Hepatocyte (in vitro differentiated cells): ENCODE measurements at regions not wholly inside any gene's neighbourhood (a gene's known extent, or its start where the extent isn't known, plus 50 kb on each side); places are given as distances from the start of the nearest gene placed in this dataset.

Source experiments
- DNase-seq: peaks from one replicate; pipeline ENCODE4 v3.0.0-alpha.2; 2016; ENCODE audit warnings: low spot score
- H2AFZ ChIP-seq: fragments of 200-600 bp; sonication (generic); 2 replicates; pipeline ENCODE4 v1.6.0; 2016; ENCODE audit warnings: antibody characterized with exemption, mild to moderate bottlenecking
- H3K27ac ChIP-seq: fragments of 200-600 bp; sonication (generic); 2 replicates; pipeline ENCODE4 v1.5.1; 2016; ENCODE audit warnings: mild to moderate bottlenecking
- H3K27me3 ChIP-seq: fragments of 200-600 bp; sonication (generic); 2 replicates; pipeline ENCODE4 v1.6.1; 2016
- H3K36me3 ChIP-seq: fragments of 200-600 bp; sonication (generic); replicated peaks from 2 replicates; pipeline ENCODE4 v1.5.1; 2016; ENCODE audit warnings: low read depth; ENCODE audit not compliant: insufficient read depth
- H3K4me1 ChIP-seq: fragments of 200-600 bp; sonication (generic); 2 replicates; pipeline ENCODE4 v1.5.1; 2016; ENCODE audit warnings: mild to moderate bottlenecking, moderate library complexity; ENCODE audit not compliant: insufficient read depth
- H3K4me2 ChIP-seq: fragments of 200-600 bp; sonication (generic); 2 replicates; pipeline ENCODE4 v1.6.0; 2016
- H3K4me3 ChIP-seq: fragments of 200-600 bp; sonication (generic); 2 replicates; pipeline ENCODE4 v1.5.1; 2016; ENCODE audit warnings: mild to moderate bottlenecking
- H3K79me2 ChIP-seq: fragments of 200-600 bp; sonication (generic); 2 replicates; pipeline ENCODE4 v1.6.0; 2017; ENCODE audit warnings: mild to moderate bottlenecking
- H3K9me2 ChIP-seq: fragments of 200-600 bp; sonication (generic); replicated peaks from 2 replicates; pipeline ENCODE4 v1.6.0; 2017; ENCODE audit warnings: mild to moderate bottlenecking; ENCODE audit not compliant: insufficient read depth
- H3K9me3 ChIP-seq: fragments of 200-600 bp; sonication (generic); 2 replicates; pipeline ENCODE4 v1.5.1; 2016; ENCODE audit warnings: low read depth, mild to moderate bottlenecking
- H4K20me1 ChIP-seq: fragments of 200-600 bp; sonication (generic); 2 replicates; pipeline ENCODE4 v1.6.0; 2016; ENCODE audit warnings: mild to moderate bottlenecking; ENCODE audit not compliant: insufficient read depth, poor library complexity, severe bottlenecking
- EZH2 ChIP-seq: fragments of 200-600 bp; sonication (generic); IDR thresholded peaks from 2 replicates; pipeline ENCODE4 v1.6.1; 2016; ENCODE audit warnings: antibody characterized with exemption, mild to moderate bottlenecking, borderline replicate concordance
- EZH2phosphoT487 ChIP-seq: fragments of 200-600 bp; sonication (generic); IDR thresholded peaks from one replicate; pipeline ENCODE4 v1.6.1; 2018; ENCODE audit warnings: antibody characterized with exemption, mild to moderate bottlenecking, low read depth, moderate library complexity; ENCODE audit not compliant: unreplicated experiment, severe bottlenecking
- WGBS: methylation state at CpG from one replicate; pipeline ENCODE4 v1.1.6; 2016; ENCODE audit warnings: low lambda C conversion rate; ENCODE audit errors: missing lambda C conversion rate; 5-methylcytosine and 5-hydroxymethylcytosine counted together
- TF ChIP-seq, protein P1 (sequence below): fragments of 200-600 bp; sonication (generic); IDR thresholded peaks from 2 replicates; pipeline ENCODE4 v1.5.1; 2016; ENCODE audit warnings: antibody characterized with exemption, mild to moderate bottlenecking; ENCODE audit not compliant: poor library complexity

DNA sequence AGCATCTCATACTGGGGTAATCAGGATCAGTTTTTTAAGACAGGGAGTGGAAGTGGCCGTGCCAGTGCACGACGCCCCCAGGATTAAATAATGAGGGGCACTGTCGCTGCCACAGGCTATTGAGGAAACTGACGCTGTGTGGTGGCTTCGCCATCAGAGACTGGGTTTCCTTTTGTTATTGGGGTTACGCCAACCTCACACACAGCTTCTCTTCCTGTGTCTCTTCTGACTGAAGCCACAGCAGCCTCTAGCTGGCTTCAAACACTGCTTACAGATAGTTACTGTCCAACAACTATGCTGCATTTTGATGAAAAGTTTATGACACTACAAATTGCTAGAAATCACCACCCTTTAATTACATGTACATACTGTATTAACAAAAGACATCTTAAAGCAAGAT, 521.9 kb upstream of the SALL3 start:
- no peaks in the 10 kb centered on the region for H3K9me3 ChIP-seq
- 97% methylated on average over 7 of the region's 7 CpGs for WGBS
- H3K27me3 ChIP-seq: no peaks in the 10 kb centered on the region
- H3K4me1 ChIP-seq: no peaks in the 10 kb centered on the region
- no peak overlapping the region for H2AFZ ChIP-seq
- no peak for TF ChIP-seq EZH2
- TF ChIP-seq, protein P1, sequence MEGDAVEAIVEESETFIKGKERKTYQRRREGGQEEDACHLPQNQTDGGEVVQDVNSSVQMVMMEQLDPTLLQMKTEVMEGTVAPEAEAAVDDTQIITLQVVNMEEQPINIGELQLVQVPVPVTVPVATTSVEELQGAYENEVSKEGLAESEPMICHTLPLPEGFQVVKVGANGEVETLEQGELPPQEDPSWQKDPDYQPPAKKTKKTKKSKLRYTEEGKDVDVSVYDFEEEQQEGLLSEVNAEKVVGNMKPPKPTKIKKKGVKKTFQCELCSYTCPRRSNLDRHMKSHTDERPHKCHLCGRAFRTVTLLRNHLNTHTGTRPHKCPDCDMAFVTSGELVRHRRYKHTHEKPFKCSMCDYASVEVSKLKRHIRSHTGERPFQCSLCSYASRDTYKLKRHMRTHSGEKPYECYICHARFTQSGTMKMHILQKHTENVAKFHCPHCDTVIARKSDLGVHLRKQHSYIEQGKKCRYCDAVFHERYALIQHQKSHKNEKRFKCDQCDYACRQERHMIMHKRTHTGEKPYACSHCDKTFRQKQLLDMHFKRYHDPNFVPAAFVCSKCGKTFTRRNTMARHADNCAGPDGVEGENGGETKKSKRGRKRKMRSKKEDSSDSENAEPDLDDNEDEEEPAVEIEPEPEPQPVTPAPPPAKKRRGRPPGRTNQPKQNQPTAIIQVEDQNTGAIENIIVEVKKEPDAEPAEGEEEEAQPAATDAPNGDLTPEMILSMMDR: no peak
- TF ChIP-seq EZH2phosphoT487: no peak
- no peak overlapping the region for H3K4me3 ChIP-seq
- H3K79me2 ChIP-seq: no peaks in the 10 kb centered on the region
- no peak overlapping the region for H3K27ac ChIP-seq
- H4K20me1 ChIP-seq: no peaks in the 10 kb centered on the region
- H3K36me3 ChIP-seq: no peaks in the 10 kb centered on the region
- no peaks in the 10 kb centered on the region for H3K9me2 ChIP-seq
- H3K4me2 ChIP-seq: no peak overlapping the region
- no peak for DNase-seq

DNA sequence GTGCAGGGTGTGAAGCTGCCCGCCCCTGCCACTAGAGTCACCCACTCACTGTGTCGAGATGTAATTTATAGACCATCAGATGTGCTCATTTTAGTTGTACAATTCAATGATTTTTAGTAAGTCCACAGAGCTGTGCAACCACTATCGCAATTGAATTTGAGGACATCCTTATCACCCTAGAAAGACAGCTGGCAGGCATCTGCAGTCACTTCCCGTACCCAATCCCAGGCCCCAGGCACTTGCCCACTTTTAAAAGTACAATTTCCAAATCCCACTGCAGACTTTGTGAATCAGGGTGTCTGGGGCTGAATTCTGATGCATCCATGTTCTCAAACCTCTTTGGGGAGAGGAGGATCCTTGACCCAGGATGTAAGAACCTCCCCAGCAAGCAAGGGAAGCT, 521.3 kb upstream of the SALL3 start:
- Histone ChIP-seq H3K4me1 (no peaks in the 10 kb centered on the region), H3K9me2 (no peaks in the 10 kb centered on the region), H3K4me3 (no peak overlapping the region), H3K36me3 (no peaks in the 10 kb centered on the region), H2AFZ (no peak overlapping the region), H3K4me2 (no peak overlapping the region), H3K79me2 (no peaks in the 10 kb centered on the region), H3K27me3 (no peaks in the 10 kb centered on the region), H3K27ac (no peak overlapping the region), H4K20me1 (no peaks in the 10 kb centered on the region), H3K9me3 (no peaks in the 10 kb centered on the region)
- 90% methylated on average over 4 of the region's 4 CpGs for WGBS
- DNase-seq: no peak
- TF ChIP-seq EZH2 (no peak), EZH2phosphoT487 (no peak)
- TF ChIP-seq, protein P1: no peak

DNA sequence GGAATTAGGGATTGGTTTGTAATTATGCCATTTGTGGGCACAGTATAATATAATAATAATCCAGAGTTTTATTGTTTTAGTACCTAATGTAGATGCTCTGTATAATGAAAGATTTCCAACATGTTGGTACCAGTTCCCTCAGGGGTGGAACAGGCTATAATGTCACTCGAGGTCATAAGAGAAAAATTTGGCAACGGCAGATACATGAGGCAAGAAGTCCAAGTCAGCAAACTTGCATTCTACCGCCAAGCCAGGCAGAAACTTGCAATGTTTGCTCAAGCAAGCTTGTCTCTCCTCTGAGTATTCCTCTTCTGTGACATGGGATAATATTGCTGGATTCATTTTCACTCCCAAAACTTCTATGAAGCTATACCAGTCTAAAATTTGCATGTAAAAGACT, 520.0 kb upstream of the SALL3 start:
- no peaks in the 10 kb centered on the region for H3K79me2 ChIP-seq
- WGBS: 84% methylated on average over 3 of the region's 3 CpGs
- no peak for DNase-seq
- no peak overlapping the region for H3K27ac ChIP-seq
- no peaks in the 10 kb centered on the region for H4K20me1 ChIP-seq
- H2AFZ ChIP-seq: no peak overlapping the region
- H3K27me3 ChIP-seq: no peaks in the 10 kb centered on the region
- TF ChIP-seq EZH2: no peak
- TF ChIP-seq, protein P1: no peak
- TF ChIP-seq EZH2phosphoT487: no peak
- no peaks in the 10 kb centered on the region for H3K4me1 ChIP-seq
- no peak overlapping the region for H3K4me3 ChIP-seq
- no peaks in the 10 kb centered on the region for H3K36me3 ChIP-seq
- no peaks in the 10 kb centered on the region for H3K9me3 ChIP-seq
- no peak overlapping the region for H3K4me2 ChIP-seq
- no peaks in the 10 kb centered on the region for H3K9me2 ChIP-seq

DNA sequence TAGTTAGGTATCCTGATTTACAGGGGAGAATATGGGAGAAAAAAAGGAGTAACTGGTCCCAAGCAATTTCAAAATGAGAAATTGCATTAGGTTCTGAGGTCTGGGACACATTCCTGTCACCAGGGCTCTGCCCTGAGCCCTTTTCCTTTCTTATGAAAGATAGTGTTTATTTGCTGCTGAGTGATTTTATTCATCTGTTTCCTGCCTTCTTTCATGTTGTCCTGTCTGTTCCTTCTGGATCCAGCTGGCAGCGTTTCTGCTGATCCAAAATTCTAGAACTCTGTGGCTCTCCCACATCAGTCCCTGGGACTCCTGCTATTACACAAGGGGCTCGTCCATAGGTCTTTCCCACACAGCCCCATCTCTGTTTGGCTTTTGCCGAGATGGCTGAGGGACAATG, 519.1 kb upstream of the SALL3 start:
- Histone ChIP-seq H2AFZ (no peak overlapping the region), H3K9me3 (no peaks in the 10 kb centered on the region), H3K27ac (no peak overlapping the region), H3K4me2 (no peak overlapping the region), H3K27me3 (no peaks in the 10 kb centered on the region), H3K36me3 (no peaks in the 10 kb centered on the region), H4K20me1 (no peaks in the 10 kb centered on the region), H3K9me2 (no peaks in the 10 kb centered on the region), H3K4me1 (no peaks in the 10 kb centered on the region), H3K79me2 (no peaks in the 10 kb centered on the region), H3K4me3 (no peak overlapping the region)
- DNase-seq: no peak
- 74% methylated on average over 3 of the region's 3 CpGs for WGBS
- TF ChIP-seq, protein P1: no peak
- TF ChIP-seq EZH2: no peak
- TF ChIP-seq EZH2phosphoT487: no peak
